ENCODE measurements at regions not wholly inside any gene's neighbourhood (a gene's known extent, or its start where the extent isn't known, plus 50 kb on each side); places are given as distances from the start of the nearest gene placed in this dataset.

DNA sequence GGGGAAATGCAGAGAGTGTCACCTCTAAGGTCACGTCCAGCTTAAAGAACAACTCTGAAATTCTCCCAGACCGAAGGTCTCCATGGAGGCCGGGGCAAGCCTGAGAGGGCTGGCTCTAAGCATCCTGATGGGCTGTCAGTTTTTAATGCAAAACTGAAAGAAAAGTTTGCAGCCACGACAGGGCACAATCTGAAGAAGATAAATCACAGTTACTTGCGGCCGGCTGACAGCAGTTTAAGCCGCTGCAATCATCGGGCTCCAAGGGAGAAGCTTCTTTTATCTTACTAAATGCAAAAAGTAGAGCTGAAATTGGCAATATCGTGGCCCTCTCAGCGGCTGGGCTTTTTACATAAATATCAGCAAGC lies 168.8 kb downstream of the CYLD start:
- no peak for TF ChIP-seq CTCF (IDR thresholded peaks at IDR 0.05)
- Histone ChIP-seq H3K36me3 (no peaks in the 10 kb centered on the region), H3K9me3 (no peaks in the 10 kb centered on the region), H3K27ac (no peak overlapping the region), H3K4me3 (no peak overlapping the region), H3K27me3 (no peaks in the 10 kb centered on the region), H3K4me1 (no peaks in the 10 kb centered on the region)
- DNase-seq (ENCODE audit: low spot score in 2 of 2), result no peak
- intact Hi-C loops (cut with DNase I), result no loop called here

DNA sequence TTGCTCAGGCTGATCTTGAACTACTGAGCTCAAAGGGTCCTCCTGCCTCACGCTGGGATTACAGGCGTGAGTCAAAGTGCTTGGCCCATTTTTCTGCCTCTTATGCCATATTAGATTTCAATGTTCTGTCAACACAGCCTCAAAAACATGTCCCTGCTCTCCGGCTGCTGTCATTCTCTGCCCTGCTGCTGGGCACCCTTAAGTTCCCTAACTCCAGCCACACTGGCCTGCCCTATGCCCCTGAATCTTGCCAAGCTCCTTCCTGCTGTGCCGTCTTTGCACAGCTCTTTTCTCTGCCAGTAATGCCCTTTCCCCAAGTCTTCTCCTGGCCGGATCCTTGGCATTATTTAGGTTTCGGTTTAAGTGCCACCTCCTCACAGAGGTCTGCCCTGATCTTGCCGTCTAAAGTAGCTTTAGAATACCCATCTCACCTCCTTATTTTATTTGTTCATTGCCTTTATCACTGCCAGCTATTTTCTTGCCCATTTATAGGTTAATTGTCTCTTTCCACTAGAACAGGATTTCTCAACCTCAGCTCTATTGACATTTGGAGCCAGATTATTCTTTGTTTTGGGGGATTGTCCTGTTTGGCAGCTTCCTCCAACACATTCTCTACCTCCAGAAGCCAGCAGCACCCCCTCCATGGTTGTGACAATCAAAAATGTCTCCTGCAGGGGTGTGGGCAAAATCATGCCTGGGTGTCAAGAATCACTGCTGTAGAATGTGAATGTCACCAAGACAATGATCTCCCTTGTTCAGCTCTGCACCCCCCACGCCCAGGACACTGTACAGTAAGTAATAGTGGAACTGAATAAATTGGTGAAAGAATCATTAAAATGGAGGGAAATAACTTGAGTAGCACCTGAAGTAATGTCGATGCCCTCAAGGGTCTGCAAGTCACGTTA lies 168.2 kb downstream of the CYLD start:
- no peak for DNase-seq (ENCODE audit: low spot score in 2 of 2)
- Histone ChIP-seq H3K27ac (no peak overlapping the region), H3K9me3 (no peaks in the 10 kb centered on the region), H3K4me1 (no peaks in the 10 kb centered on the region), H3K27me3 (no peaks in the 10 kb centered on the region), H3K36me3 (no peaks in the 10 kb centered on the region), H3K4me3 (no peak overlapping the region)
- intact Hi-C loops (cut with DNase I), result no loop called here
- TF ChIP-seq CTCF (IDR thresholded peaks at IDR 0.05), result no peak

DNA sequence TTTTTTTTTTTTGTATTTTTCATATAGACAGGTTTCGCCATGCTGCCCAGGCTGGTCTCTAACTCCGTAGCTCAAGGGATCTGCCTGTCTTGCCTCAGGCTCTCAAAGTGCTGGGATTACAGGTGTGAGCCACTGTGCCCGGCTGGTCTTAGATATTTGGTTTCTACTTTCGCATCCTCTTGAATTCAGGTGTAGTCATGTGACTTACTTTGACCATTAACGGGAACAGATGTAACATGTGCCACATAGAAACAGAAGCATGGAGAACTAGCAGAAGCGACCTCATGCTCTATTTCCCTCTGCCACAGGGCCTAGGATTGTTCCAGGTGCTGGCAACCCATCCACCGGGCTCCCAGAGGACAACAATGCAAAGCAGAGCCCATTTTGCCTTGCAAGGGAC lies 166.6 kb downstream of the CYLD start:
- TF ChIP-seq CTCF (IDR thresholded peaks at IDR 0.05), result no peak
- intact Hi-C loops (cut with DNase I), result no loop called here

GRCh38 chr16:50906454-50906853 lies 164.6 kb downstream of the CYLD start:
- intact Hi-C loops (cut with DNase I), result no loop called here
- Histone ChIP-seq H3K9me3 (no peaks in the 10 kb centered on the region), H3K27me3 (no peaks in the 10 kb centered on the region), H3K4me1 (no peaks in the 10 kb centered on the region), H3K27ac (no peak overlapping the region), H3K4me3 (no peak overlapping the region), H3K36me3 (no peaks in the 10 kb centered on the region)
- TF ChIP-seq CTCF (IDR thresholded peaks at IDR 0.05), result no peak
- DNase-seq (ENCODE audit: low spot score in 2 of 2), result no peak

More for the DNA sequence above, 166.6 kb downstream of the CYLD start:
- Histone ChIP-seq H3K9me3 (no peaks in the 10 kb centered on the region), H3K27ac (no peak overlapping the region), H3K4me3 (no peak overlapping the region), H3K36me3 (no peaks in the 10 kb centered on the region), H3K27me3 (no peaks in the 10 kb centered on the region), H3K4me1 (no peaks in the 10 kb centered on the region)
- DNase-seq (ENCODE audit: low spot score in 2 of 2), result no peak

DNA sequence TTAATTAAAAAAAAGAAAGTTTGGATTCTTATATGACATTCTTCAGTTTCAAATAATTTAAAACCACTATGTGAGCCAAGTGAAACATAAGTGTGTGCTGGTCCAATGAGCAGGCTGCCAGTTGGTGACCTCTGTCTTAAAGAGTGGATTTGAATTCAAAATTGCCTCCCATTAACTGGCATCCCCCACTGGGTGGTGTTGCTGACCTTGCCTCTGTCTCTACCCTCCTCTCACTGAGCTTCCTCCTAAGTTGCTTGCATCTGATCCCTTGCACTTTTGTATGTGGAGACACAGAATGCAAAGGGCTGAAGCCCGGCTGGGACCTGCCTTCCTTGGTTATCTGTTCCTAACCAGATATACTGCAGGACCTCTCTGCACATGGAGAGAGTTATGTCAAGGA lies 160.6 kb downstream of the CYLD start:
- TF ChIP-seq CTCF (IDR thresholded peaks at IDR 0.05), result no peak
- intact Hi-C loops (cut with DNase I), result no loop called here
- no peak overlapping the region for H3K27ac ChIP-seq
- no peaks in the 10 kb centered on the region for H3K36me3 ChIP-seq
- H3K4me1 ChIP-seq, result no peaks in the 10 kb centered on the region
- no peak for DNase-seq (ENCODE audit: low spot score in 2 of 2)
- H3K4me3 ChIP-seq, result no peak overlapping the region
- H3K27me3 ChIP-seq, result no peaks in the 10 kb centered on the region
- peaks cover 0 to 5% of the 10 kb centered on the region in 2 donors for H3K9me3 ChIP-seq

All from ascending aorta (tissue), 2 donors.